ENCODE measurements at regions not wholly inside any gene's neighbourhood (a gene's known extent, or its start where the extent isn't known, plus 50 kb on each side); places are given as distances from the start of the nearest gene placed in this dataset.

DNA sequence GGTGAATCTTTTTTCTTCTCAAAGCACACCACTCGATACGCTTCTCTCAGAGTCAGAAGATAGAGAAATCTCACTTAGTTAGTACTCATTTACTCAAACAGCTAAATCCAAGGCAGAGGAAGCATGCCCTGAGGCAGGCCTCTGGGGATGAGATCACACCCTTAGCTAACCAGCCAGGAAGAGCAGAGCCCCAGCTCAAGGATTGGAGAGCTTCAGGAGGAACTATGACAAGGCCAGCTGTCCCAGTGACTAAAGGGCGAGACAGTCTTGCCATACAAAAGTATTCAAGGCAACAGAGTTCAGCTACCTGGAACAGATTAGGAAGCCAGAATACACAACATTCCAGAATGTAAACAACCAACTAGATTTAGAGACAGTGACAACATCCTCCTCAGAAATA is 197.7 kb upstream of the CCDC196 start:
- Histone ChIP-seq H3K4me1 (ENCODE audit: low read length) (no peaks in the 10 kb centered on the region), H3K9ac (ENCODE audit: low read length) (no peak overlapping the region), H3K4me3 (ENCODE audit: low read length) (no peak overlapping the region), H3K79me2 (ENCODE audit: low read length) (no peaks in the 10 kb centered on the region), H3K4me2 (ENCODE audit: low read length) (no peak overlapping the region), H4K20me1 (ENCODE audit: insufficient read depth, low read length) (no peaks in the 10 kb centered on the region), H3K9me3 (ENCODE audit: insufficient read depth, low read length) (no peaks in the 10 kb centered on the region), H2AFZ (ENCODE audit: low read depth, low read length) (no peak overlapping the region), H3K36me3 (replicated peaks; ENCODE audit: low read depth, low read length) (no peaks in the 10 kb centered on the region), H3K27ac (ENCODE audit: low read length) (no peak overlapping the region), H3K27me3 (ENCODE audit: low read depth, low read length) (no peaks in the 10 kb centered on the region; the same call in 1 of the 2 replicates)
- TF ChIP-seq EZH2phosphoT487 (IDR thresholded peaks at IDR 0.05; ENCODE audit: low read depth) (no peak), CTCF (IDR thresholded peaks at IDR 0.05; ENCODE audit: low read depth, low read length) (no peak)

GRCh38 chr14:66291756-66292155 is 194.4 kb upstream of the CCDC196 start:
- H3K4me2 ChIP-seq (ENCODE audit: low read length), result no peak overlapping the region
- no peaks in the 10 kb centered on the region; the same call in 1 of the 2 replicates for H3K27me3 ChIP-seq (ENCODE audit: low read depth, low read length)
- no peaks in the 10 kb centered on the region for H3K9me3 ChIP-seq (ENCODE audit: insufficient read depth, low read length)
- TF ChIP-seq EZH2phosphoT487 (IDR thresholded peaks at IDR 0.05; ENCODE audit: low read depth) (no peak), CTCF (IDR thresholded peaks at IDR 0.05; ENCODE audit: low read depth, low read length) (no peak)
- H3K4me3 ChIP-seq (ENCODE audit: low read length), result no peak overlapping the region
- H4K20me1 ChIP-seq (ENCODE audit: insufficient read depth, low read length), result no peaks in the 10 kb centered on the region
- H3K9ac ChIP-seq (ENCODE audit: low read length), result no peak overlapping the region
- no peak overlapping the region for H2AFZ ChIP-seq (ENCODE audit: low read depth, low read length)
- no peaks in the 10 kb centered on the region for H3K4me1 ChIP-seq (ENCODE audit: low read length)
- no peak overlapping the region for H3K27ac ChIP-seq (ENCODE audit: low read length)
- no peaks in the 10 kb centered on the region for H3K79me2 ChIP-seq (ENCODE audit: low read length)
- H3K36me3 ChIP-seq (replicated peaks; ENCODE audit: low read depth, low read length), result no peaks in the 10 kb centered on the region

- H3K9me3 ChIP-seq (ENCODE audit: insufficient read depth, low read length), result no peaks in the 10 kb centered on the region
- no peaks in the 10 kb centered on the region for H3K36me3 ChIP-seq (replicated peaks; ENCODE audit: low read depth, low read length)
- H3K27ac ChIP-seq (ENCODE audit: low read length), result no peak overlapping the region
- H4K20me1 ChIP-seq (ENCODE audit: insufficient read depth, low read length), result no peaks in the 10 kb centered on the region
- H3K4me3 ChIP-seq (ENCODE audit: low read length), result no peak overlapping the region
- no peak overlapping the region; the same call in 1 of the 2 replicates for H3K4me2 ChIP-seq (ENCODE audit: low read length)
- no peak overlapping the region for H3K9ac ChIP-seq (ENCODE audit: low read length)
- no peak overlapping the region for H2AFZ ChIP-seq (ENCODE audit: low read depth, low read length)
- H3K79me2 ChIP-seq (ENCODE audit: low read length), result no peaks in the 10 kb centered on the region
- no peaks in the 10 kb centered on the region for H3K4me1 ChIP-seq (ENCODE audit: low read length)
- no peaks in the 10 kb centered on the region; the same call in 1 of the 2 replicates for H3K27me3 ChIP-seq (ENCODE audit: low read depth, low read length)
- TF ChIP-seq CTCF (IDR thresholded peaks at IDR 0.05; ENCODE audit: low read depth, low read length), result no peak
- TF ChIP-seq EZH2phosphoT487 (IDR thresholded peaks at IDR 0.05; ENCODE audit: low read depth), result no peak
Observed at GRCh38 chr14:66293533-66294105, 192.6 kb upstream of the CCDC196 start.

- TF ChIP-seq CTCF (IDR thresholded peaks at IDR 0.05; ENCODE audit: low read depth, low read length) (no peak), EZH2phosphoT487 (IDR thresholded peaks at IDR 0.05; ENCODE audit: low read depth) (no peak)
- Histone ChIP-seq H3K27ac (ENCODE audit: low read length) (no peak overlapping the region), H3K4me3 (ENCODE audit: low read length) (no peak overlapping the region), H3K9ac (ENCODE audit: low read length) (no peak overlapping the region), H4K20me1 (ENCODE audit: insufficient read depth, low read length) (no peaks in the 10 kb centered on the region), H2AFZ (ENCODE audit: low read depth, low read length) (no peak overlapping the region), H3K27me3 (ENCODE audit: low read depth, low read length) (no peaks in the 10 kb centered on the region; the same call in 1 of the 2 replicates), H3K4me1 (ENCODE audit: low read length) (no peaks in the 10 kb centered on the region), H3K9me3 (ENCODE audit: insufficient read depth, low read length) (no peaks in the 10 kb centered on the region), H3K36me3 (replicated peaks; ENCODE audit: low read depth, low read length) (no peaks in the 10 kb centered on the region), H3K79me2 (ENCODE audit: low read length) (no peaks in the 10 kb centered on the region), H3K4me2 (ENCODE audit: low read length) (no peak overlapping the region)
Observed at GRCh38 chr14:66295386-66295785, 190.8 kb upstream of the CCDC196 start.
